Thyroid gland (tissue), 4 donors: ENCODE measurements at regions not wholly inside any gene's neighbourhood (a gene's known extent, or its start where the extent isn't known, plus 50 kb on each side); places are given as distances from the start of the nearest gene placed in this dataset.

Experiments
- CTCF ChIP-seq, 6 experiments: fragments of 200-600 bp in 3 of 6; fragments of 450-650 bp in 3 of 6; sonication (generic) in 3 of 6; IDR thresholded peaks; one replicate each; pipeline ENCODE4 v1.5.1; 2016 to 2019; ENCODE audit warnings: antibody characterized with exemption in 6 of 6, mild to moderate bottlenecking in 2 of 6, inconsistent platforms in 1 of 6, moderate library complexity in 1 of 6
- POLR2A ChIP-seq, 2 donors: fragments of 450-650 bp; IDR thresholded peaks; one replicate each; pipeline ENCODE4 v1.6.1; 2017; ENCODE audit warnings: antibody characterized with exemption in 2 of 2, mild to moderate bottlenecking in 2 of 2, moderate library complexity in 1 of 2

GRCh38 chr16:81168406-81168805, 70.1 kb upstream of the BCO1 start:
- TF ChIP-seq CTCF (IDR thresholded peaks at IDR 0.05) (no peak), POLR2A (IDR thresholded peaks at IDR 0.05) (no peak)
